T-cell (primary cell): ENCODE measurements at regions not wholly inside any gene's neighbourhood (a gene's known extent, or its start where the extent isn't known, plus 50 kb on each side); places are given as distances from the start of the nearest gene placed in this dataset.

Source experiments
- ATAC-seq, 4 experiments: fragments of 200-7000 bp in 3 of 4; fragments of 150-1000 bp in 1 of 4; cut with Tn5 transposase; replicated peaks in 1 of 4; 1 replicate in 3 of 4; 2 replicates in 1 of 4; pipeline ENCODE4 v1.10.0; 2021; ENCODE audit warnings: moderate library complexity in 3 of 4, mild to moderate bottlenecking in 2 of 4, moderate number of reproducible peaks in 1 of 4
- CTCF ChIA-PET, 2 donors: fragments of 300-600 bp; sonication (Branson Sonifier 250); formaldehyde crosslinking; loops; one replicate each; lab custom pipeline; 2022; ENCODE audit warnings: antibody characterized with exemption in 2 of 2; lab: Charles Lee
- POLR2A ChIA-PET, 2 donors: fragments of 300-600 bp; sonication (Branson Sonifier 250); formaldehyde crosslinking; loops; one replicate each; lab custom pipeline; 2022; ENCODE audit warnings: antibody characterized with exemption in 2 of 2; lab: Charles Lee
- DNase-seq, 35 experiments: peaks; one replicate each; pipeline versions ENCODE4 v3.0.0 to v3.0.0-alpha.2; 2013 to 2023
- H3K27ac ChIP-seq: one replicate; pipeline ENCODE4 v1.5.1; 2013; ENCODE audit warnings: low read length
- H3K27me3 ChIP-seq, 2 experiments: replicated peaks in 1 of 2; 1 replicate in 1 of 2; 2 replicates in 1 of 2; pipeline versions ENCODE4 v1.6.1 to v1.7.0; 2013; ENCODE audit warnings: low read length in 1 of 2, mixed read lengths in 1 of 2; ENCODE audit not compliant: control insufficient read depth in 2 of 2, insufficient read depth in 2 of 2; ENCODE audit errors: extremely low read depth in 1 of 2
- H3K36me3 ChIP-seq, 2 donors: 1 replicate in 1 of 2; 2 replicates in 1 of 2; pipeline versions ENCODE4 v1.6.1 to v1.7.0; 2013; ENCODE audit warnings: low read length in 1 of 2; ENCODE audit not compliant: control insufficient read depth in 2 of 2, insufficient read depth in 1 of 2; ENCODE audit errors: extremely low read depth in 1 of 2
- H3K4me1 ChIP-seq, 2 experiments: 1 replicate in 1 of 2; 2 replicates in 1 of 2; pipeline versions ENCODE4 v1.6.1 to v1.7.0; 2013; ENCODE audit warnings: low read length in 2 of 2, mixed read lengths in 1 of 2; ENCODE audit not compliant: insufficient read depth in 2 of 2, control insufficient read depth in 1 of 2; ENCODE audit errors: extremely low read depth in 1 of 2
- H3K4me3 ChIP-seq, 2 donors: 1 replicate in 1 of 2; 2 replicates in 1 of 2; pipeline versions ENCODE4 v1.5.1 to v1.7.0; 2013; ENCODE audit warnings: mild to moderate bottlenecking in 2 of 2, low read length in 1 of 2, moderate library complexity in 1 of 2; ENCODE audit not compliant: control insufficient read depth in 1 of 2; ENCODE audit errors: extremely low read depth in 1 of 2
- H3K9me3 ChIP-seq: 2 replicates; pipeline ENCODE4 v1.7.0; 2013
- H3K27ac Mint-ChIP-seq, 2 donors: one replicate each; pipeline ENCODE4 v1.8.0; 2020 to 2021; ENCODE audit warnings: mild to moderate bottlenecking in 2 of 2, mixed read lengths in 2 of 2
- H3K27me3 Mint-ChIP-seq, 2 donors: one replicate each; pipeline ENCODE4 v1.8.0; 2021 to 2022; ENCODE audit warnings: mixed read lengths in 2 of 2
- H3K36me3 Mint-ChIP-seq: one replicate; pipeline ENCODE4 v1.8.0; 2021; ENCODE audit warnings: mixed read lengths
- H3K4me1 Mint-ChIP-seq, 3 donors: one replicate each; pipeline ENCODE4 v1.8.0; 2020 to 2022; ENCODE audit warnings: mixed read lengths in 3 of 3, mild to moderate bottlenecking in 1 of 3
- H3K4me3 Mint-ChIP-seq, 3 donors: one replicate each; pipeline ENCODE4 v1.8.0; 2020 to 2022; ENCODE audit warnings: mild to moderate bottlenecking in 3 of 3, mixed read lengths in 3 of 3, moderate library complexity in 3 of 3
- H3K9me3 Mint-ChIP-seq, 3 donors: one replicate each; pipeline ENCODE4 v1.8.0; 2020 to 2022; ENCODE audit warnings: mixed read lengths in 3 of 3
- WGBS: methylation state at CpG from one replicate; pipeline ENCODE4 v1.1.5; 2013; ENCODE audit warnings: missing lambda C conversion rate; ENCODE audit not compliant: insufficient coverage; 5-methylcytosine and 5-hydroxymethylcytosine counted together

- H3K27me3 ChIP-seq: no peaks in the 10 kb centered on the region
- peak overlapping the region; percentile 48 to 78 (median 72) for H3K4me3 Mint-ChIP-seq
- no peak for DNase-seq
- H3K9me3 ChIP-seq: no peaks in the 10 kb centered on the region
- H3K27ac Mint-ChIP-seq: peak overlapping the region; percentile 94 to 95
- H3K36me3 Mint-ChIP-seq: no peaks in the 10 kb centered on the region
- CTCF ChIA-PET: interaction anchor here (0.7 to 1.4 kb wide), 5 partner anchors 11 to 116 kb away, joined by 3 to 4 read pairs (median 3); no protein-coding TSS in a partner anchor
- peak overlapping the region; percentile 33 for H3K27ac ChIP-seq
- peaks cover 5 to 18% of the 10 kb centered on the region in 2 experiments for H3K4me1 ChIP-seq
- peaks cover 33 to 51% (median 50%) of the 10 kb centered on the region in 3 donors for H3K4me1 Mint-ChIP-seq
- no peaks in the 10 kb centered on the region for H3K27me3 Mint-ChIP-seq
- peaks cover 0 to 3% (median 2%) of the 10 kb centered on the region in 3 donors for H3K9me3 Mint-ChIP-seq
- no peak overlapping the region for H3K4me3 ChIP-seq
- no peak for ATAC-seq
- POLR2A ChIA-PET: interaction anchor here in 1 of 2 donors (0.5 kb wide), 1 partner anchor 1687 kb away, joined by 4 read pairs; no protein-coding TSS in a partner anchor
- H3K36me3 ChIP-seq: no peaks in the 10 kb centered on the region
- WGBS: no CpG with 5 or more reads among the region's 2 CpGs
These were observed 75.3 kb downstream of the SC5D start for GRCh38 chr11:121367844-121368225.

- Histone ChIP-seq H3K36me3 (no peaks in the 10 kb centered on the region), H3K9me3 (no peaks in the 10 kb centered on the region), H3K4me1 (peaks cover 9 to 24% of the 10 kb centered on the region in 2 experiments), H3K27me3 (no peaks in the 10 kb centered on the region), H3K27ac (no peak overlapping the region), H3K4me3 (no peak overlapping the region)
- WGBS: 96% methylated on average over 4 of the region's 8 CpGs
- Mint-ChIP-seq H3K36me3 (no peaks in the 10 kb centered on the region), H3K27me3 (no peaks in the 10 kb centered on the region), H3K9me3 (peaks cover 0 to 3% (median 2%) of the 10 kb centered on the region in 3 donors), H3K27ac (peak overlapping the region; percentile 94 to 95), H3K4me1 (peaks cover 40 to 59% (median 58%) of the 10 kb centered on the region in 3 donors), H3K4me3 (peak overlapping the region in 1 of 3 donors; percentile 72)
- no peak for ATAC-seq
- DNase-seq: no peak
- POLR2A ChIA-PET: no interaction called here
- CTCF ChIA-PET: interaction anchor here in 1 of 2 donors (1.4 kb wide), 1 partner anchor 10 kb away, joined by 3 read pairs; no protein-coding TSS in a partner anchor
These were observed 76.0 kb downstream of the SC5D start for GRCh38 chr11:121368364-121369240.

- H3K36me3 ChIP-seq: no peaks in the 10 kb centered on the region
- no peak overlapping the region for H3K4me3 ChIP-seq
- CTCF ChIA-PET: interaction anchor here in 1 of 2 donors (0.7 kb wide), 1 partner anchor 106 kb away, joined by 3 read pairs; no protein-coding TSS in a partner anchor
- no peaks in the 10 kb centered on the region for H3K27me3 Mint-ChIP-seq
- H3K36me3 Mint-ChIP-seq: no peaks in the 10 kb centered on the region
- DNase-seq: no peak
- no peak overlapping the region for H3K27ac ChIP-seq
- ATAC-seq: no peak
- peaks cover 9 to 27% of the 10 kb centered on the region in 2 experiments for H3K4me1 ChIP-seq
- no peak overlapping the region for H3K27ac Mint-ChIP-seq
- H3K4me3 Mint-ChIP-seq: no peak overlapping the region
- H3K9me3 ChIP-seq: no peaks in the 10 kb centered on the region
- H3K9me3 Mint-ChIP-seq: peaks cover 0 to 3% (median 2%) of the 10 kb centered on the region in 3 donors
- 92% methylated on average over 2 of the region's 3 CpGs for WGBS
- H3K4me1 Mint-ChIP-seq: peaks cover 48 to 65% (median 65%) of the 10 kb centered on the region in 3 donors
- no peaks in the 10 kb centered on the region for H3K27me3 ChIP-seq
- POLR2A ChIA-PET: no interaction called here
These were observed 76.8 kb downstream of the SC5D start for GRCh38 chr11:121369366-121369765.

- 100% methylated on average over 1 of the region's 2 CpGs for WGBS
- Mint-ChIP-seq H3K36me3 (no peaks in the 10 kb centered on the region), H3K27ac (peak overlapping the region in 1 of 2 donors; percentile 12), H3K9me3 (peaks cover 0 to 2% (median under 1%) of the 10 kb centered on the region in 3 donors), H3K4me3 (peak overlapping the region in 1 of 3 donors; percentile 29), H3K27me3 (no peaks in the 10 kb centered on the region), H3K4me1 (peaks cover 64 to 79% (median 69%) of the 10 kb centered on the region in 3 donors)
- Histone ChIP-seq H3K4me3 (no peak overlapping the region), H3K27me3 (no peaks in the 10 kb centered on the region), H3K9me3 (no peaks in the 10 kb centered on the region), H3K27ac (no peak overlapping the region), H3K4me1 (peaks cover 8 to 29% of the 10 kb centered on the region in 2 experiments), H3K36me3 (no peaks in the 10 kb centered on the region)
- POLR2A ChIA-PET: no interaction called here
- no peak for DNase-seq
- CTCF ChIA-PET: interaction anchor here in 1 of 2 donors (1.1 kb wide), 1 partner anchor 78 kb away, joined by 3 read pairs; no protein-coding TSS in a partner anchor
- no peak for ATAC-seq
These were observed 79.5 kb downstream of the SC5D start for GRCh38 chr11:121372028-121372427.

GRCh38 chr11:121372671-121373429, 79.3 kb upstream of the SORL1 start:
- WGBS: 78% methylated on average over 4 of the region's 7 CpGs
- H3K27me3 Mint-ChIP-seq: no peaks in the 10 kb centered on the region
- H3K27ac ChIP-seq: peak overlapping the region; percentile 37
- no peaks in the 10 kb centered on the region for H3K36me3 Mint-ChIP-seq
- H3K9me3 Mint-ChIP-seq: peaks cover 0 to 2% (median 0%) of the 10 kb centered on the region in 3 donors
- peak overlapping the region; percentile 55 to 57 for H3K27ac Mint-ChIP-seq
- H3K9me3 ChIP-seq: no peaks in the 10 kb centered on the region
- H3K4me1 ChIP-seq: peaks cover 9 to 27% of the 10 kb centered on the region in 2 experiments
- H3K27me3 ChIP-seq: no peaks in the 10 kb centered on the region
- CTCF ChIA-PET: no interaction called here
- peak overlapping the region in 2 of 3 donors; percentile 18 to 57 for H3K4me3 Mint-ChIP-seq
- peaks cover 59 to 77% (median 69%) of the 10 kb centered on the region in 3 donors for H3K4me1 Mint-ChIP-seq
- POLR2A ChIA-PET: no interaction called here
- no peak overlapping the region for H3K4me3 ChIP-seq
- H3K36me3 ChIP-seq: no peaks in the 10 kb centered on the region
- peak in 3 of 4 experiments; percentile 60 to 70 (median 64) for ATAC-seq
- peak in 3 of 35 experiments; percentile 2 to 36 (median 12) for DNase-seq
